T-helper 1 cell treated with Interleukin-12 subunit alpha and Interleukin-12 subunit beta and Interleukin-4 antibody, amounts not matched to agents 30 ng/mL and 1 ng/mL, for 36 hours (primary cell): ENCODE measurements at regions not wholly inside any gene's neighbourhood (a gene's known extent, or its start where the extent isn't known, plus 50 kb on each side); places are given as distances from the start of the nearest gene placed in this dataset.

ENCODE experiments used
- intact Hi-C: fragments of 100-400 bp; cut with micrococcal nuclease; formaldehyde crosslinking; loops from one replicate; pipeline ENCODE4 v1.15.1; 2024

DNA sequence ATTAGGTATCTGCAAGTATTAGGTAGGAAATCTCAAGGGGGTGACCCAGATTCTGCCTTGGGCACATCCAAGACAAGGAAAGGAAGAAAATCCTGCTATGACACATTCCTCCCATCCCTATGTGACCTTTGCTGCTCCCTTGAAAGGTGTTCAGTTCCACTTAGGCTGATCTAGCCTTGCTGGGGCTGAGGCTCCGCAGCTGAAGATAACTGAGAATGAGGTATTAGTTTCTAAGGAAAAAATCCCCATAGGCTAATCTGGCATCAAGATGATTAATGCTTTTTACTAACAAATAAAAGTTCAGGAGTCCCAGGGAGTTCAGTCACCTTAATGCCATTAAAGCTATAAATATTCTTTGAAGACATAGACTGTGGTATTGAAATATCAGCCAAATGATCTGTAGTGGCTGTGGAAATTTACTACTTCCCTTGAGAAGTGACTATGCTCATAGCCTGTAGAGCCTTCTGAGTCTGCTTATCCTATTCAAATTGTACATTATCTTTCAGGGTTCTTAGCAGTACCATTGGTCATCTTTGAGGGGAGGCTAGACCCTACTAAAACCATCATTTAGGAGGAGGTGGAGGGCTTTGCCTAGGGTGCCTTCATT, 239.9 kb upstream of the RAG2 start:
- intact Hi-C loops: no loop called here

DNA sequence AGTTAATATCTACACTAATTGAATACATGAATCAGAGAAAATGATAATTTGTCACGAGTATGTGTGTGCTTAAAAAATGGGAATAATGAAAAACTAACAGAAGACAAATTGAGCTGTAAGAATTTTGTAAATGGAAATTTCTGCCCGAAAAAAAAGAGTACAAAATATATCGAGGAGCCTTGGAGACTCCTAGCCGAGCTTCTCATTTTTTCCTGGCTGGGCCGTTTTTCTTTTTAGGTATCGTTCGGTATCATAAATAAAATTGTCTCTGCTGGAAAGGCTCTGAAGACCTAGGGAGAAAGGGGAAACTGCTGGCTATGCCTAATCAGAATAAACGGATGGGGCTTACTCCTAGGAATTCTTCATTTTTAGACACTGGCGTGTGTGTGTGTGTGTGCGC, 227.2 kb upstream of the RAG2 start:
- intact Hi-C loops: no loop called here

DNA sequence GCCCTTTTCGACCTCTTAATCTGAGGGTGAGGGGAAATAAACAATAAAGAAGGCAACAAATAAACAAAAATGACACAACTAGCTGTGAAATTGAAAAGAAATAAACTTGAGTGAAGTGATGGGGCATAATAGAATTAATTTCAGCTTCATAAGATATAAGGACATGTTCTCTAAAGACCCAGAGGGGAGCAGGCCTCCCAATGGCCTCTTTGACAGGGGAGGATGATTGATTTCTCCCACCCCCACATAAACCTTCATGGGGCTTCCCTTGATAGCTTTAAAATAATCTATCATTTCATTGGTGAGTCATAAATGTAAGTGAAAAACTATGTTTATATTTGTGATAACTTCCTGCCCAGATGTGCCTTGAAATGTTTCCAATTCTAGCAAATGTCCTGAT, 226.3 kb upstream of the RAG2 start:
- intact Hi-C loops: no loop called here

DNA sequence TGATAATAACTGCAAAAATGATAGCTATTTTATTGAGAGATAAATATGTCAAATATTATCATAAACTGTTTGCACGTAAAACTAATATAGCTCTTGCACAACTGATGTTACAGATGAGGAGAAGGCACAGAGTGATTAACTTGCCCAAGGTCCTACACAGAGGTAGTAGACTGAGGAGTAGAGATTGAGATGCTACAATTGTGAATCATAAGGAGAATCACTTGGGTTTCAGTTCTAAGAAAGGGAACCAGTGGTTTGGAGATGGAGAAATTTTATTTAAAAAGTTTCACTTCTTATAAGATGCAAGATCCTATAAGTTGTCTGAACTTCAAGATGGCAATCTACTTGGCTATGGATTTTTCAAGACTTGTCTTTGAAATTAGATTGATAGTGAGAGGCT, 224.8 kb upstream of the RAG2 start:
- intact Hi-C loops: no loop called here

DNA sequence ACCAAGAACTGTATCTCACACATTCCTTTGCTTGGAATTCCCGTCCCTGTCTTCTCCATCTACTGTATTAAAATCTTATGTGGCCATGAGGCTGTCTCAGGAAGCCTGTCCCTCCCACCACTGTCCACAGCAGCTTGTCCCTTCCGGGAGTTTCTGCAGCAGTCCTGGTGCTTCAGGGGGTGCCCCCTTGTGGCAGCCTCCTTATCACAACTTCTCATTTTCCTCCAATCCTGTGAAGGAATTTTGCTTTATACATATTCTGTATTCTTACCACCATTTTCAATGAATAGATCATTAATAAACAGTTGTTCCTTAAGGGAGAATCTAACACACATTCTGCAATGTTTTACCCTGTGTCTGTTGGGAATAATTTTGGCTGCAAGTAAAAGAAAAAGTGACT, 220.4 kb upstream of the RAG2 start:
- intact Hi-C loops: no loop called here

DNA sequence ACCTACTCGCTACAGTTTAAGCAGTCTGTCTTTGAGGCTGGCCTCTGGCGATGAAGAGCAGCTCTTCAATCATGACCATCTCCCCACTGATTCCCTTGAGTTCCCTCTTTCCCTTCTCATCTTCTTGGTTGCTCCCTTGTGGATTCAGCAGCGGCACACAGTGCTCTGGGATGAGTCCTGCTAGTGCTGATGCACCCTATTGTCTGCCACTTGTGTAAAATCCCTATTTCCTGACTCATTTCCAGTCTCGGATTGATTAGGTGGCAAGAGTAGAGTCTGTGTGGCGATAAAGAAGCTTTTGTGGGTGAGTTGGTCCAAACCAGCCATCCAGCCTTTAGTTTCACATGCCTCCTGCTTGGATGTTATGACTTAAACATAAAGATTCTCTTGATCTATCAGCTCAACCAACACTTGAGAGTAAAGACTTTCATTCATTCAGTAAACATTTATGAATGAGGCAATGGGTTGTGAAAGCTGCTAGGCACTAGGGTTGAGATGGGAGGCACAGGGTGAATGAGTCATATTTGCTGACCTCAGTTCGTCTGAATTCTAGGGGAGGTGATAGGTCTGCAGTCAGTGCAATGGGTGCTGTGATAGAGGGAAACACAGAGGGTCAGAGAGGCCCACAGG, 219.4 kb upstream of the RAG2 start:
- intact Hi-C loops: no loop called here

DNA sequence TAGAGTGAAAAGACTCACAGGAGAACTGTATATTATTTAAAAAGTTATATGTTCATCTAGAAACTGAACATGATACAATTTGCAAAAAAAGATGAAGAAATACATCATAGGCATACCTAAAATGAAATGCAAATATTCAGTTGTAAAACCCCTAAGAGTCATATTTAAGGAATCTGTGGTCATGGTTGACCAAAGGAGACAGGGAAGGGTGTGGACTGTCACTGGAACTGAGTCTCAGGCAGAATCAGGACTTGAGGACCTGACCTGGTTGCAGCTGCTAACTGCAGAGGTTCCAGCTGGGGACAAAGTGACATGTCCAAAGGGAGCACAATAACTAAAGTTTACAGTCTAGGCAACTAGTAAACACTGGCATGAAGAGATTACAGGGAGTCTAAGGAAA, 211.3 kb upstream of the RAG2 start:
- intact Hi-C loops: no loop called here

DNA sequence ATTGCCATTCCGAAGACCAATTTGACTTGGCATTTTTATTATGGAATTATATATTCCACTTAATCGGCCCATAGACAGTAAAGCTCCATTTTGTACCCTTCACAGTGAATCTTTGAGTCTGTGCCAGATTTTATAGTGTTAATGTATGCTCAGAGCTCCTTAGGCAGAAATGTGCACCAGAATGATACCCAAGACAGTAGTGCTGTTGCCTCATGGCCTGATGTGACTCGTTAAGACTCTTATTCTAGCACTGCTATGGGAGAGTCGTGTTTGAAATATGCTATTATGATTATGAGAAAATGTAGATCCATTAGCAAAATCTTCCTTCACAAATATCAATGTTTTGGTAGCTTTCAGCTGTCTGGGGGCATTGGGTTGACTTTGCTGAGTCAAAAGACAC, 209.8 kb upstream of the RAG2 start:
- intact Hi-C loops: no loop called here

DNA sequence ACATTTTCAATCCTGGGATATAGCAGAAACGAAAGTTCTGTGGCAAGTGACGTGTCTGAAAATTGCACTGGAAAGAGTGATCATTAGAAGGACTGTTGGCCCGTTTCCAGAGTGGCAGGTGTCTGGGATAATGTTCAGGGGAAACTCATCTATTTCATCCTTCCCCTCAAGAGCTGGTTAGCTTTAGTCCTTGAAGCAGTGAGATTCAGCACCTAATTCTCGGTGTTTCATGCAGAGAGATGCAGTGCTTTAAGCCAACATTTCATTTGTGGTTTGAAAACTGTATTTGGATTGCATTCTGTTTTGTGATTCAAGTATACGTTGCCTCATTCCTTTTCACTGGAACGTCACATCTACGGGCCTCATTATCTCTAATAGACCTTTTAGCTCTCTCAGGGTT, 205.0 kb upstream of the RAG2 start:
- intact Hi-C loops: no loop called here

DNA sequence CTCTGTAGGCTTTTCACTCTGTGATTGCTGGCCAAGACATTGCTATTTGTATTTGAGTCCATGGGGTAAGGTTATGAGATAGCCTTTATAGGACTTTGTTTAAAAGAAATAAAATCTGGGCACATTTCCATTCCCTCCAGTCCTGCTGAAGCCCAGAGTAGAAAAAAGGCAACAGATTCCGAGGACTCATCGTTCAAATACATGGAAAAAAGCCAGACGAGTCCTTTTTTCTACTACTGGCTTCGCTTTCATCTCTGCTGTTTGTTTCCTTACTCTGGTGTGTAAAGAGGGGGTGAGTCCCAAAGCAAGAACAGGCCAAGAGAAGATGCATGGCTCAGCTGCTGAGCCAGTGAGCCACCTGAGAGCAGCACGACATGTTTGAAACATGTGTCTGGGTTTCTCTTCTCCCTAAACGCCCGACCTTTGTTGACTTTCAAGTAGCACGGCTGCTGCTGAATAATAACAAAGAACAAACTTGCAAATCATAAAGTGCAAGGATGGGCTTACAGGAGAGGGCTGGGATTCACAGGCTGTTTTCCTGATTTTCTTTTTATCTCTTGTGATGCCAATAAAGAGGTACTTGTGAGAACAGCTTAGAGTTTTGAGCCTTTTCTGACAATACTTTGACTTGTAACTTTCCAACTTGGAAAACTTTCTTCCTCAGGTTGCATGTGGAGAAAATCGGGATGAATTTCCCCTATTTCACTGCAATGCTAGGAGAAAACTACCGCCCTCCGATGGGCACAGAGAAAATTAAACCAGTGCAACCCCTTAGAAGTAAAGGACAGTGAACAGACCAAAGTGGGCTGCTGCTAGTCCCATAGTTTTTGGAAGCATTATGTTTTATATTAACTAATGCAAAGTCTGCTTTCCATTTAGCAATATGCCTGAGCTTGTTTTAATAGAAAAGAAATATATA, 195.2 kb upstream of the RAG2 start:
- intact Hi-C loops: no loop called here

DNA sequence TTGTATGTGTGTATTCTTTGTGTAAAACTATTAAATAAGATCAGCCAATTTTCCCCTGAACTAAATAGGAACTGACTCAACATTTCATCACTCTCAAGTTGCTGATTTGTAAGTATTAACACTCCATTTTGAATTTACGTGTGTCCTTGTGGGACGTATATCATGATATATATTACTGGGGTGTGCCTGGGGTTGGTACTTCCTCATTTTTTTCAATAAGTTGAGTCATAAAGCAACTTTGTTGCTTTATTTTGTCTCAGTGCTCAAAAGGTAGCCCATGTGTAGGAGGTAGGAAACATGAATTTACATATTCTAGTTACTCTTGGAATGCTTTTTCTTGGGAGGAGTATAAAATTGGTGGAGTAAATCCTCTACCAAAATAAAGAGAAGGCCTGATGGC, 193.9 kb upstream of the RAG2 start:
- intact Hi-C loops: no loop called here

DNA sequence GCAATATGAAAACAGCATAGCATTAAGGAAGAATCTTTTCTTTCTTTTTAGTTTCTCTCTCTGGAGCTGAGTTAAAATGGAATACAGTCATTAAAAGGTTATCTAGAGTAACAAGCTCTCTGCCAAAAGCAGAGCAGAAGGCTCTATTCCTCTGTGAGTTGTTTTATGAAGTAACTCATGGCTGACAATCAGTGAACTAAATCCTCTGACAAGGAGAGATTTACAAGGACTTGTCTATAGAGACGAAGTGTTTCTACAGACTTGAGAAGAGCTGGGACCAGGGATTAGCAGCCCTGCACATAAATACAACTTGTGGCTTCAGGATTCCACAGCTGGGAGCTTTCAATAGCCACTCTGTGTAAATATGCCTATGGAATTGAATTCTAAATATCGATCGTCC, 192.5 kb upstream of the RAG2 start:
- intact Hi-C loops: no loop called here

DNA sequence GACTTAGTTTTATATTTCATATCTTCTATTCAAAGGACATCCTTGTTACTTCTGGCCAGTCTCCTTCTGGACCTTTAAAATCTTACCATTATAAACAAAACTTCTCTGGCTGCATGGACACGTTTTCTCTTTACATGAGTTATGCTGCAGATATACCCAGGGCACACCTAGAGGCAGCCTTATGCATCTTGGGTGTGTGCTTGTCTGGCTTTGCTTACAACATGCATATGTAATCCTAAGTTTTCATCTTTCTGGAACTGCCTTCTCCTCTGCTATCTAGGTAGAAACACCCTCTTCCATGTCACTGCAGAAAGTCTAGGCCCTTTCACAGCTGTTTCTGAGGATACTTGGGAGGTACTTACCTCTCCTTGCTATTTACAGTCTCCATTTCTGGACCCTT, 185.8 kb upstream of the RAG2 start:
- intact Hi-C loops: no loop called here

DNA sequence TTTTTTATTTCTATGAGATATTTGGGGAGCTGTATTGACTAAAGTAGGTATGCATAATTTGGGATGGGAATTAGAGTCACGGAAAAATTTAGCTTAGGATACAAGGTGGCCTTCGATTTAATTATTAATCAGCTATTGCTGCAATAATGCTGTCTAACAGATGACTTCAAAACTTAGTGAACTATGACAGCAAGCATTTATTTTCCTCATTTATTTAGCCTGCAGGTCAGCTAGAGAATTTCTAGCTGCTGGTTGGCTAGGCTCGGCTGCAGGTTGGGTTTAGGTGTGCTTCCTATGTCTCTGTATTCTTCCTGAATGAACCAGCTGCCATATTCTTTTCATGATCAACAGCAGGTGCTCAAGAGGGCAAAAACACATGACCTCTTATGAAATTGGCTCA, 181.8 kb upstream of the RAG2 start:
- intact Hi-C loops: loop anchor here (10.0 kb wide), 1 partner anchor 1815 kb away; no protein-coding TSS in a partner anchor

DNA sequence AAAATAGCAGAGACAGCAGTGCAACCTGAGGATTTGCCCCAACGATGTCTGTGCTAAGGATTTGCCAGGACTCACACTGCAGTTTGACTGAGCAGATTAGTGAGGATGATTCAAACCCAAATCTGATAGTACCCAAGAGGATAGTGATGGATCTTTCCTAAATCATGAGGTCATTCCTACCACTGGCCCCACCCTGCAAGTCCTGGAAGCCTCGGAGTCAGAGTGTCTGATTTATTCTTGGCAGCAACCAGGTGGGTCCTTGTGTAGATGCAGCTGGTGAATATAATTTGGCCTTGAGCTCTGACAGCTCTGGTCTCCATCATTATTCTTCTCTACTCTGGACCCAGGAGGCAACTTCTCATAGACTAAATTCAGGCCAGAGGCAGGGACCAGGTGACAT, 179.3 kb upstream of the RAG2 start:
- intact Hi-C loops: loop anchor here (10.0 kb wide), 1 partner anchor 1813 kb away; no protein-coding TSS in a partner anchor

DNA sequence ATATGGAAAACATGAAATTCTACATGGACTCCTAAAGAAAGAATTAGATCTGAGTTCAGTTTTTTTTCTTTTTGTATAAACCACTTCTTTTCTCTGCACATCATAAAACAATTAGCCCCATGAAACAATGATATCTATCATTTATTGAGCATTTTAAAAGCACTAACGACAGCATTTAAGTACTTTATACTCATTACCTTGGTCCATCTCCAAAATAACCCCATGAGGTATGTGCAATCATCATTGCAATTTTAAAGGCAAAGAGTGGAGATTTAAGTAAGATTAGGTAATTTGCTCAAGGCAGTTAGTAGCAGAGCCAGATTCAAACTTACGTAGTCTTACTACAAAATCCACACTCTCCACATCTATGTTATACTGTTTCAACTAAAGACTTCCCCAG, 177.7 kb upstream of the RAG2 start:
- intact Hi-C loops: loop anchor here (10.0 kb wide), 1 partner anchor 1811 kb away; no protein-coding TSS in a partner anchor

DNA sequence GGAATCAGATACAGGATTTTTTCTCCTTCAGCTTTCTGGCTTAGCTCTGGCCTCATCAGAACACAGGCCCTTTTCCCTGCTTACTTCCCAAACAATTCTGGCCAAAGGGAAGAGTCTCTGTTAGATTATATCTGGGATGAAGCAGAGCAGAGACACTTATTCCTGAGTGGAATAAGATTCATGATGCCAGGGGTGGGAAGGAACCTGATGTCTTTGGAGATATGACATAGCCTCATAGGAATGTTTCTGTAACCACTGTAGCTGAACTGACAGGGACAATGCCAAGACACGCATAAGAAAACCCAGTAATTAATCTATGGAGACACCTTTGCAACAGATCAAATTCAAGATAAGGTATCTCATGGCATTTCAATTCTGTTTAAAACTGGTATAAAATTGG, 177.1 kb upstream of the RAG2 start:
- intact Hi-C loops: loop anchor here (10.0 kb wide), 1 partner anchor 1810 kb away; no protein-coding TSS in a partner anchor

DNA sequence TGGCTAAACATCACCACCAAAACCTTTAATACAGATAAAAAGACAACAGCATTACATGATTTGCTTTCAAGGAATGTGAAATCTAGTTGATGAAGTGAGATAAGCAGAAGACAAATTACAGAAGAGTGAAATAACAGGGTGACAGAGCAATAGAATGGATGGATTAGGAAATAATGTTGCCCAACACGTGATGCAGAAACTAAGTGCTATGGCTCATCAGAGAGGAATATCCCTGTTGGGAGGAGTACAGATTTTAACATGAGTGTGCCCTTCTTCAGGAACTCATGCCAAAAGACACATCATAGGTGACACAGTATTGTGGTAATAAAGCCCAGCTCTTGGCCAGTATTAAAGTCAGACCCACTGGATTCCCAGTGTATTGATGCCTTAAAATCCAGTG, 176.6 kb upstream of the RAG2 start:
- intact Hi-C loops: loop anchor here (10.0 kb wide), 1 partner anchor 1810 kb away; no protein-coding TSS in a partner anchor

DNA sequence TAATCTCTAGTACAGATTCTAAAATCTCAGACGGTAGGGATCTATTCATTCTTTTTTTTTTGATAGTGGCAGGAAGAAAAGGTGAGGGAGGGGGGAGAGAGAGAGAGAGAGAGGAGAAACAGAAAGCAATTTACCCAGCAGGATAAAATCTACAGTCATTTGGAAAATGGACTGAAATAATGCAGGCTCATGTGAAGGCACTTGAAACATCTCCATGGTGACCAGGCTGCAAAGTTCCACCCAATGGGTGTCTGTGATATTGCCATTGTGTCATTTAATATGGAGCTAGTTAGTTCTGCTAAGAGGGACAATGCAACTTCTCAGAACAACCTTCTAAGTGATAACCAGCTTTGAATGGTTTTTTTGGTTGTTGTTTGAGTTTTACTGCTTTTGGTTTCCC, 165.2 kb upstream of the RAG2 start:
- intact Hi-C loops: no loop called here

DNA sequence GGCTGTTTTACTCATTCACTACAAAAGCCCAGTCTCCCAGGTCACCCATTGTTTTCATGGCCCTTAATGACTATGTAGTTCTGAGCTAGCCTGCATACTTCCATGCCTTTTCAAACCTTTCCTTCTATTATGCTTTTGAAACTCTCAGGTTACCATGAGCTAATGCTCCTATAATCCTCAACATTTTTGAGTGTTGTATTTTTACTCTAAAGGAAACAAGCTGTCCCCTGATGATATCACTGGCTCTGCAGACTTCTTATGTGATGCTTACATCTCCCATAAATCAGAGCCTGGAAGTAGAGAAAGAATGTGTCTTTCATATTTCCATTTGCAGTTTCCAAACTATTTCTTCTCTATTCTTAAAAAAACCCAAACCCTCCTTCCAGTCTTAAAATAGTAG, 159.0 kb upstream of the RAG2 start:
- intact Hi-C loops: no loop called here

DNA sequence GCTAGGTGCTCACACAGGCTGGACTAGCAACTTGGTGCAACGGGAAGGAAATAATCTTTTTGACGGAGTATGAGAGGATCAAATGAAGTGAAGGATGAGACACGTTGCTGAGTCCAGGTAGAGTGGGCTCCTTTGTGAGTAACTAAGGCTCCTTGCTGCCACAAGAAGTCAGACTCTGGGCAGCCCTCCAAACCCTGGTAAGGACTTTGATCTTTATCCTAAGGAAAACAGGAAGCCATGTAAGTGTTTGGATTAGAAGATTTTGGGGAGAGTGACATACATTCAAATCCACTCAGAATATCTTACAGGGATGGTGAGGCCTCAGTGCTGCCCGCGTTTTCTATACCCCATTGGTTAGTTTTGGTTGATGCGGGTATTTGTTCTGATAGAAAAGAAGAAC, 155.9 kb upstream of the RAG2 start:
- intact Hi-C loops: no loop called here

DNA sequence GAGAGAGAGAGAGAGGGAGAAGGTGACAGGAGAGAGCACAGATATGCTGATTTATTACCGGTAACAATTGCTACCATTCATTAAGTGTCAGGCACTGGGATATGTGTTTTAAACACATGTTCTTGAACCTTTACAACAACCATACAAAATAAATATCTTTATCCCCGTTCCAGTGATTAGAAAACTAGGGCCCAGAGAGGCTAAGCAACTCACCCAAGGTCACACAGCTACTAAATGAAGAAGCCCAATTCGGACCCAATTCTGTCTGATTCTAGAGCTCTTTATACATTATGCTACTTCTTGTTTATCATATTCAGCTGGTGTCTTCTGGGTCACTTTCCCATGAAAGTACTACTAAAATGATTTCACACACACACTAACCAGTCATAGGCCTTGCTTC, 154.0 kb upstream of the RAG2 start:
- intact Hi-C loops: no loop called here
